ENCODE measurements at regions not wholly inside any gene's neighbourhood (a gene's known extent, or its start where the extent isn't known, plus 50 kb on each side); places are given as distances from the start of the nearest gene placed in this dataset.

GRCh38 chr15:91488452-91488851, 365.1 kb upstream of the SLCO3A1 start:
- no peak for TF ChIP-seq CTCF (IDR thresholded peaks at IDR 0.05; ENCODE audit: low read depth, low read length, missing control alignments)
- H3K4me3 ChIP-seq (ENCODE audit: low read depth, low read length), result no peak overlapping the region
- DNase-seq (ENCODE audit: low read depth), result no peak
- in situ Hi-C loops (cut with HindIII; ENCODE audit: low sequenced_read_pairs), result no loop called here

- no peak overlapping the region for H3K4me3 ChIP-seq (ENCODE audit: low read depth, low read length)
- TF ChIP-seq CTCF (IDR thresholded peaks at IDR 0.05; ENCODE audit: low read depth, low read length, missing control alignments), result no peak
- in situ Hi-C loops (cut with HindIII; ENCODE audit: low sequenced_read_pairs), result no loop called here
- no peak for DNase-seq (ENCODE audit: low read depth)
These were observed 363.3 kb upstream of the SLCO3A1 start for GRCh38 chr15:91490211-91490610.

GRCh38 chr15:91491101-91491950, 362.2 kb upstream of the SLCO3A1 start:
- TF ChIP-seq CTCF (IDR thresholded peaks at IDR 0.05; ENCODE audit: low read depth, low read length, missing control alignments), result no peak
- H3K4me3 ChIP-seq (ENCODE audit: low read depth, low read length), result no peak overlapping the region
- DNase-seq (ENCODE audit: low read depth), result no peak
- in situ Hi-C loops (cut with HindIII; ENCODE audit: low sequenced_read_pairs), result no loop called here

- in situ Hi-C loops (cut with HindIII; ENCODE audit: low sequenced_read_pairs), result no loop called here
- no peak for TF ChIP-seq CTCF (IDR thresholded peaks at IDR 0.05; ENCODE audit: low read depth, low read length, missing control alignments)
- no peak overlapping the region for H3K4me3 ChIP-seq (ENCODE audit: low read depth, low read length)
- no peak for DNase-seq (ENCODE audit: low read depth)
These were observed 356.5 kb upstream of the SLCO3A1 start for GRCh38 chr15:91496754-91497691.

- no peak for TF ChIP-seq CTCF (IDR thresholded peaks at IDR 0.05; ENCODE audit: low read depth, low read length, missing control alignments)
- no peak for DNase-seq (ENCODE audit: low read depth)
- in situ Hi-C loops (cut with HindIII; ENCODE audit: low sequenced_read_pairs), result no loop called here
- H3K4me3 ChIP-seq (ENCODE audit: low read depth, low read length), result no peak overlapping the region
These were observed 355.3 kb upstream of the SLCO3A1 start for GRCh38 chr15:91498046-91498748.

- TF ChIP-seq CTCF (IDR thresholded peaks at IDR 0.05; ENCODE audit: low read depth, low read length, missing control alignments), result no peak
- in situ Hi-C loops (cut with HindIII; ENCODE audit: low sequenced_read_pairs), result no loop called here
- H3K4me3 ChIP-seq (ENCODE audit: low read depth, low read length), result no peak overlapping the region
- no peak for DNase-seq (ENCODE audit: low read depth)
These were observed 354.8 kb upstream of the SLCO3A1 start for GRCh38 chr15:91498749-91499062.
